HCT116 (cell line): ENCODE measurements at regions not wholly inside any gene's neighbourhood (a gene's known extent, or its start where the extent isn't known, plus 50 kb on each side); places are given as distances from the start of the nearest gene placed in this dataset.

Experiments
- ATAC-seq: fragments of 200-7000 bp; cut with Tn5 transposase; 2 replicates; pipeline ENCODE4 v1.9.1; 2020; ENCODE audit warnings: mild to moderate bottlenecking, moderate library complexity
- BruUV-seq: library from RNA; stranded (reverse); fragments of 400-500 nt; replicated peaks from 2 replicates; lab custom pipeline; 2021; lab: Mats Ljungman, UMichigan
- CTCF ChIA-PET: fragments of 300-600 bp; sonication (Branson Sonifier 250); formaldehyde crosslinking; loops from one replicate; lab custom pipeline; 2021; ENCODE audit warnings: antibody characterized with exemption; lab: Charles Lee
- POLR2A ChIA-PET: fragments of 300-600, 350-600 bp; sonication (Branson Sonifier 250); formaldehyde crosslinking; loops from one replicate; lab custom pipeline; 2021; ENCODE audit warnings: antibody characterized with exemption; lab: Charles Lee
- RAD21 ChIA-PET, 2 experiments: fragments of 300-600 bp; sonication (Branson Sonifier 250); formaldehyde crosslinking; loops; one replicate each; lab custom pipeline; 2023; ENCODE audit warnings: low total read pairs in 2 of 2; ENCODE audit not compliant: uncharacterized antibody in 2 of 2, unreplicated experiment in 2 of 2, low non-redundant PET in 1 of 2; lab: Charles Lee
- DNase-seq: peaks from one replicate; pipeline ENCODE4 v3.0.0-alpha.2; 2010; ENCODE audit warnings: low read depth, low spot score
- H2AFZ ChIP-seq: fragments of 200-600 bp; shearing (Covaris generic), sonication (generic); 2 replicates; pipeline ENCODE4 v1.6.1; 2017; ENCODE audit warnings: low read depth, mixed run types, mixed read lengths, antibody characterized with exemption, low read length; ENCODE audit not compliant: poor library complexity, severe bottlenecking
- H3K27ac ChIP-seq: 2 replicates; pipeline ENCODE4 v1.5.1; 2012; ENCODE audit warnings: low read depth, low read length
- H3K27me3 ChIP-seq: fragments of 200-600 bp; sonication (generic); 2 replicates; pipeline ENCODE4 v1.6.1; 2016; ENCODE audit warnings: mixed run types, low read length, mixed read lengths; ENCODE audit not compliant: insufficient read depth
- H3K36me3 ChIP-seq, 2 experiments: fragments of 200-500 bp in 1 of 2; fragments of 200-600 bp in 1 of 2; sonication (Bioruptor generic) in 1 of 2; sonication (generic) in 1 of 2; 2 replicates each; pipeline versions ENCODE4 v1.5.1 to v1.6.1; 2014 to 2016; ENCODE audit warnings: low read length in 2 of 2, inconsistent platforms in 1 of 2, mixed read lengths in 1 of 2, mixed run types in 1 of 2; ENCODE audit not compliant: insufficient read depth in 2 of 2, control insufficient read depth in 1 of 2
- H3K4me1 ChIP-seq, 2 experiments: fragments of 200-600 bp in 1 of 2; sonication (generic) in 1 of 2; 2 replicates each; pipeline versions ENCODE4 v1.5.1 to v1.6.1; 2012 to 2017; ENCODE audit warnings: low read length in 2 of 2, inconsistent platforms in 1 of 2, mild to moderate bottlenecking in 1 of 2, mixed read lengths in 1 of 2, mixed run types in 1 of 2, moderate library complexity in 1 of 2; ENCODE audit not compliant: insufficient read depth in 2 of 2, control insufficient read depth in 1 of 2
- H3K4me2 ChIP-seq: fragments of 200-600 bp; sonication (generic); 2 replicates; pipeline ENCODE4 v1.6.1; 2017; ENCODE audit warnings: mixed run types, low read length, mixed read lengths
- H3K4me3 ChIP-seq, 2 experiments: fragments of 200-600 bp in 1 of 2; sonication (generic) in 1 of 2; replicated peaks in 1 of 2; 2 replicates each; pipeline ENCODE4 v1.5.1; 2011 to 2016; ENCODE audit warnings: low read length in 2 of 2, control low read depth in 1 of 2, low read depth in 1 of 2, mild to moderate bottlenecking in 1 of 2, mixed read lengths in 1 of 2, mixed run types in 1 of 2
- H3K79me2 ChIP-seq: fragments of 200-600 bp; sonication (generic); 2 replicates; pipeline ENCODE4 v1.6.1; 2017; ENCODE audit warnings: mild to moderate bottlenecking, mixed run types, low read length, moderate library complexity, mixed read lengths; ENCODE audit not compliant: insufficient read depth
- H3K9ac ChIP-seq: fragments of 200-600 bp; sonication (generic); 2 replicates; pipeline ENCODE4 v1.6.1; 2016; ENCODE audit warnings: low read length, mixed read lengths
- H3K9me2 ChIP-seq: fragments of 200-600 bp; sonication (generic), shearing (Covaris generic); 2 replicates; pipeline ENCODE4 v1.6.1; 2017; ENCODE audit warnings: mixed run types, mild to moderate bottlenecking, moderate library complexity; ENCODE audit not compliant: insufficient read depth
- H3K9me3 ChIP-seq, 2 experiments: fragments of 200-500 bp in 1 of 2; fragments of 200-600 bp in 1 of 2; sonication (Bioruptor generic) in 1 of 2; sonication (generic) in 1 of 2; 2 replicates each; pipeline ENCODE4 v1.6.1; 2014 to 2017; ENCODE audit warnings: low read length in 2 of 2, mixed read lengths in 2 of 2, inconsistent platforms in 1 of 2, low read depth in 1 of 2, mild to moderate bottlenecking in 1 of 2, mixed run types in 1 of 2, moderate library complexity in 1 of 2; ENCODE audit not compliant: control insufficient read depth in 1 of 2, insufficient read depth in 1 of 2
- H4K20me1 ChIP-seq: fragments of 200-600 bp; sonication (generic), shearing (Covaris generic); 2 replicates; pipeline ENCODE4 v1.6.1; 2017; ENCODE audit warnings: mixed run types, mild to moderate bottlenecking, moderate library complexity; ENCODE audit not compliant: insufficient read depth
- CBX3 ChIP-seq: IDR thresholded peaks from 2 replicates; pipeline ENCODE4 v1.6.1; 2012; ENCODE audit warnings: low read depth
- CEBPB ChIP-seq: IDR thresholded peaks from 2 replicates; pipeline ENCODE4 v1.6.1; 2012; ENCODE audit warnings: low read depth
- EGR1 ChIP-seq: IDR thresholded peaks from 2 replicates; pipeline ENCODE4 v1.6.1; 2012; ENCODE audit warnings: low read depth
- ELF1 ChIP-seq: IDR thresholded peaks from 2 replicates; pipeline ENCODE4 v1.6.1; 2012; ENCODE audit warnings: low read depth, borderline replicate concordance
- EZH2 ChIP-seq: fragments of 200-600 bp; sonication (generic); IDR thresholded peaks from 2 replicates; pipeline ENCODE4 v1.6.1; 2017; ENCODE audit warnings: antibody characterized with exemption, mixed run types
- EZH2phosphoT487 ChIP-seq: fragments of 200-600 bp; IDR thresholded peaks from 2 replicates; pipeline ENCODE4 v1.6.1; 2018; ENCODE audit warnings: antibody characterized with exemption, borderline replicate concordance
- JUND ChIP-seq: IDR thresholded peaks from 2 replicates; pipeline ENCODE4 v1.6.1; 2012
- POLR2A ChIP-seq: IDR thresholded peaks from 2 replicates; pipeline ENCODE4 v1.7.0; 2011; ENCODE audit warnings: borderline replicate concordance; ENCODE audit not compliant: insufficient read depth, insufficient read length; ENCODE audit errors: extremely low read depth
- SIN3A ChIP-seq: IDR thresholded peaks from 2 replicates; pipeline ENCODE4 v1.6.1; 2012; ENCODE audit warnings: low read depth
- SP1 ChIP-seq: IDR thresholded peaks from 2 replicates; pipeline ENCODE4 v1.6.1; 2012; ENCODE audit warnings: low read depth
- SRF ChIP-seq: IDR thresholded peaks from 2 replicates; pipeline ENCODE4 v1.6.1; 2012; ENCODE audit warnings: low read depth
- TCF7L2 ChIP-seq: IDR thresholded peaks from 2 replicates; pipeline ENCODE4 v1.7.0; 2011; ENCODE audit warnings: borderline replicate concordance, inconsistent platforms; ENCODE audit not compliant: insufficient read depth, insufficient read length; ENCODE audit errors: extremely low read depth
- YY1 ChIP-seq: IDR thresholded peaks from 2 replicates; pipeline ENCODE4 v1.6.1; 2011; ENCODE audit warnings: low read length, low read depth, moderate library complexity, mild to moderate bottlenecking; ENCODE audit not compliant: insufficient replicate concordance; ENCODE audit errors: extremely low read depth
- intact Hi-C: fragments of 100-400 bp; cut with micrococcal nuclease; formaldehyde crosslinking; loops from 2 replicates; pipeline ENCODE4 v1.10.0; 2022
- TF ChIP-seq, protein P1 (sequence below): IDR thresholded peaks from 2 replicates; pipeline ENCODE4 v1.6.1; 2011; ENCODE audit warnings: mild to moderate bottlenecking, low read length, moderate library complexity; ENCODE audit not compliant: insufficient replicate concordance; ENCODE audit errors: extremely low read depth
- TF ChIP-seq, protein P2 (sequence below), 3 experiments: fragments of 200-600 bp in 1 of 3; sonication (generic) in 1 of 3; IDR thresholded peaks in 2 of 3; conservative IDR thresholded peaks in 1 of 3; 2 replicates each; pipeline ENCODE4 v1.5.1; 2012 to 2017; ENCODE audit warnings: low read depth in 2 of 3, low read length in 2 of 3, antibody characterized with exemption in 1 of 3, borderline replicate concordance in 1 of 3, control low read depth in 1 of 3, mild to moderate bottlenecking in 1 of 3, mixed read lengths in 1 of 3, mixed run types in 1 of 3, moderate library complexity in 1 of 3; ENCODE audit not compliant: insufficient read depth in 1 of 3
- TF ChIP-seq, protein P3 (sequence below): IDR thresholded peaks from 2 replicates; pipeline ENCODE4 v1.6.1; 2012

DNA sequence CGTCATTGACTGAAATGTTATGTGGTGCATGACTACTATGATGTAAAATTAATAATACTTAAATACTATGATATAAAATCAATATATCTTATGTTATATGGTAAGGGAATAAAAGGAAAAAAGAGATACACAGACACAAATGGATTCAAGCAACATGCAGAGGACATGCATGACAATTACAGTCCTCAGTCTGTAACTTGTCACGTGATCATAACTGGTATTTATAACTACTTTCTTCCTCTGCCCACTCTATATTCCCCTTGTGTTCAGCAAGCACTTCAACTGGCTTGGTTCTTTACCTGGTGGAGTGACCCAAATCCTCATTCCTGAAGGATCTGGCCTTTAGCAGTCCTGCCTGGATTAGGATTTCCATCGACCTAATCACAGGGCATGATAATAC, 104.4 kb upstream of the FAM180A start:
- Histone ChIP-seq H3K27me3 (no peaks in the 10 kb centered on the region), H3K9me2 (no peaks in the 10 kb centered on the region), H3K79me2 (no peaks in the 10 kb centered on the region), H3K27ac (no peak overlapping the region), H3K36me3 (no peaks in the 10 kb centered on the region), H3K4me2 (no peak overlapping the region), H3K9ac (no peak overlapping the region), H2AFZ (no peak overlapping the region), H3K4me3 (no peak overlapping the region), H3K9me3 (no peaks in the 10 kb centered on the region), H4K20me1 (no peaks in the 10 kb centered on the region), H3K4me1 (no peaks in the 10 kb centered on the region)
- ATAC-seq (no peak), DNase-seq (no peak)
- POLR2A ChIA-PET, result no interaction called here
- no TSS peak for BruUV-seq
- intact Hi-C loops, result no loop called here
- CTCF ChIA-PET, result no interaction called here
- RAD21 ChIA-PET, result no interaction called here
- TF ChIP-seq, protein P1, sequence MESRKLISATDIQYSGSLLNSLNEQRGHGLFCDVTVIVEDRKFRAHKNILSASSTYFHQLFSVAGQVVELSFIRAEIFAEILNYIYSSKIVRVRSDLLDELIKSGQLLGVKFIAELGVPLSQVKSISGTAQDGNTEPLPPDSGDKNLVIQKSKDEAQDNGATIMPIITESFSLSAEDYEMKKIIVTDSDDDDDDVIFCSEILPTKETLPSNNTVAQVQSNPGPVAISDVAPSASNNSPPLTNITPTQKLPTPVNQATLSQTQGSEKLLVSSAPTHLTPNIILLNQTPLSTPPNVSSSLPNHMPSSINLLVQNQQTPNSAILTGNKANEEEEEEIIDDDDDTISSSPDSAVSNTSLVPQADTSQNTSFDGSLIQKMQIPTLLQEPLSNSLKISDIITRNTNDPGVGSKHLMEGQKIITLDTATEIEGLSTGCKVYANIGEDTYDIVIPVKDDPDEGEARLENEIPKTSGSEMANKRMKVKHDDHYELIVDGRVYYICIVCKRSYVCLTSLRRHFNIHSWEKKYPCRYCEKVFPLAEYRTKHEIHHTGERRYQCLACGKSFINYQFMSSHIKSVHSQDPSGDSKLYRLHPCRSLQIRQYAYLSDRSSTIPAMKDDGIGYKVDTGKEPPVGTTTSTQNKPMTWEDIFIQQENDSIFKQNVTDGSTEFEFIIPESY, result no peak
- TF ChIP-seq SP1 (no peak), EGR1 (no peak), ELF1 (no peak), CEBPB (no peak), JUND (no peak), SRF (no peak), CBX3 (no peak), POLR2A (no peak), TCF7L2 (no peak), EZH2 (no peak), EZH2phosphoT487 (no peak), YY1 (no peak), SIN3A (no peak)
- TF ChIP-seq, protein P2, sequence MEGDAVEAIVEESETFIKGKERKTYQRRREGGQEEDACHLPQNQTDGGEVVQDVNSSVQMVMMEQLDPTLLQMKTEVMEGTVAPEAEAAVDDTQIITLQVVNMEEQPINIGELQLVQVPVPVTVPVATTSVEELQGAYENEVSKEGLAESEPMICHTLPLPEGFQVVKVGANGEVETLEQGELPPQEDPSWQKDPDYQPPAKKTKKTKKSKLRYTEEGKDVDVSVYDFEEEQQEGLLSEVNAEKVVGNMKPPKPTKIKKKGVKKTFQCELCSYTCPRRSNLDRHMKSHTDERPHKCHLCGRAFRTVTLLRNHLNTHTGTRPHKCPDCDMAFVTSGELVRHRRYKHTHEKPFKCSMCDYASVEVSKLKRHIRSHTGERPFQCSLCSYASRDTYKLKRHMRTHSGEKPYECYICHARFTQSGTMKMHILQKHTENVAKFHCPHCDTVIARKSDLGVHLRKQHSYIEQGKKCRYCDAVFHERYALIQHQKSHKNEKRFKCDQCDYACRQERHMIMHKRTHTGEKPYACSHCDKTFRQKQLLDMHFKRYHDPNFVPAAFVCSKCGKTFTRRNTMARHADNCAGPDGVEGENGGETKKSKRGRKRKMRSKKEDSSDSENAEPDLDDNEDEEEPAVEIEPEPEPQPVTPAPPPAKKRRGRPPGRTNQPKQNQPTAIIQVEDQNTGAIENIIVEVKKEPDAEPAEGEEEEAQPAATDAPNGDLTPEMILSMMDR (IDR thresholded peaks at IDR 0.05 in 2 of 3, conservative IDR thresholded peaks at IDR 0.05 in 1 of 3; ENCODE audit: borderline replicate concordance in 1 of 3, insufficient read depth in 1 of 3, low read depth in 2 of 3, low read length in 2 of 3), result no peak
- TF ChIP-seq, protein P3, sequence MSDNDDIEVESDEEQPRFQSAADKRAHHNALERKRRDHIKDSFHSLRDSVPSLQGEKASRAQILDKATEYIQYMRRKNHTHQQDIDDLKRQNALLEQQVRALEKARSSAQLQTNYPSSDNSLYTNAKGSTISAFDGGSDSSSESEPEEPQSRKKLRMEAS, result no peak
